H9 (cell line): ENCODE measurements at regions not wholly inside any gene's neighbourhood (a gene's known extent, or its start where the extent isn't known, plus 50 kb on each side); places are given as distances from the start of the nearest gene placed in this dataset.

Experiments used
- DNase-seq: peaks from one replicate; pipeline ENCODE4 v3.0.0-alpha.2; 2017
- H2AFZ ChIP-seq: one replicate; pipeline ENCODE4 v1.6.1; 2013; ENCODE audit warnings: mild to moderate bottlenecking, low read length, control low read depth, moderate library complexity
- H2AK5ac ChIP-seq: 2 replicates; pipeline ENCODE4 v1.6.1; 2013; ENCODE audit warnings: low read length, control low read depth, mixed read lengths; ENCODE audit not compliant: insufficient read length
- H2BK120ac ChIP-seq: one replicate; pipeline ENCODE4 v1.6.1; 2013; ENCODE audit warnings: low read depth, mild to moderate bottlenecking, low read length, control low read depth, inconsistent platforms; ENCODE audit not compliant: poor library complexity, severe bottlenecking
- H2BK12ac ChIP-seq: 2 replicates; pipeline ENCODE4 v1.6.1; 2013; ENCODE audit warnings: low read length, control low read depth, mixed read lengths, low read depth; ENCODE audit not compliant: insufficient read length
- H2BK15ac ChIP-seq: 2 replicates; pipeline ENCODE4 v1.6.1; 2013; ENCODE audit warnings: low read depth, low read length, control low read depth
- H2BK20ac ChIP-seq: one replicate; pipeline ENCODE4 v1.6.1; 2013; ENCODE audit warnings: low read depth, mild to moderate bottlenecking, low read length, control low read depth, inconsistent platforms; ENCODE audit not compliant: poor library complexity, severe bottlenecking
- H2BK5ac ChIP-seq: 2 replicates; pipeline ENCODE4 v1.6.1; 2013; ENCODE audit warnings: low read length, control low read depth, mixed read lengths; ENCODE audit not compliant: insufficient read length
- H3K14ac ChIP-seq: 2 replicates; pipeline ENCODE4 v1.6.1; 2013; ENCODE audit warnings: low read length, control low read depth; ENCODE audit not compliant: insufficient read depth
- H3K18ac ChIP-seq: 2 replicates; pipeline ENCODE4 v1.6.1; 2013; ENCODE audit warnings: low read depth, mild to moderate bottlenecking, mixed read lengths, low read length, control low read depth; ENCODE audit not compliant: insufficient read length
- H3K23ac ChIP-seq: 2 replicates; pipeline ENCODE4 v1.6.1; 2013; ENCODE audit warnings: low read length, control low read depth, mixed read lengths, low read depth; ENCODE audit not compliant: insufficient read length
- H3K23me2 ChIP-seq: 2 replicates; pipeline ENCODE4 v1.6.1; 2013; ENCODE audit warnings: low read depth, mild to moderate bottlenecking, mixed read lengths, low read length, control low read depth; ENCODE audit not compliant: insufficient read length, poor library complexity, severe bottlenecking
- H3K27ac ChIP-seq: 2 replicates; pipeline ENCODE4 v1.5.1; 2013; ENCODE audit warnings: low read length, control low read depth, mixed read lengths, low read depth; ENCODE audit not compliant: insufficient read length
- H3K27me3 ChIP-seq: 2 replicates; pipeline ENCODE4 v1.6.1; 2013; ENCODE audit warnings: low read length, control low read depth, inconsistent platforms; ENCODE audit not compliant: insufficient read depth
- H3K4ac ChIP-seq: 2 replicates; pipeline ENCODE4 v1.6.1; 2013; ENCODE audit warnings: low read depth, mild to moderate bottlenecking, control low read depth, inconsistent platforms, low read length, moderate library complexity
- H3K4me1 ChIP-seq: 2 replicates; pipeline ENCODE4 v1.6.1; 2013; ENCODE audit warnings: low read length, control low read depth, inconsistent platforms; ENCODE audit not compliant: insufficient read depth
- H3K4me2 ChIP-seq: 2 replicates; pipeline ENCODE4 v1.6.1; 2013; ENCODE audit warnings: low read length, control low read depth, mixed read lengths; ENCODE audit not compliant: insufficient read length, insufficient read depth
- H3K56ac ChIP-seq: 2 replicates; pipeline ENCODE4 v1.6.1; 2013; ENCODE audit warnings: low read depth, mild to moderate bottlenecking, mixed read lengths, low read length, control low read depth; ENCODE audit not compliant: insufficient read length
- H3K79me1 ChIP-seq: 2 replicates; pipeline ENCODE4 v1.6.1; 2013; ENCODE audit warnings: low read depth, mild to moderate bottlenecking, moderate library complexity, low read length, control low read depth, inconsistent platforms; ENCODE audit not compliant: insufficient read depth, poor library complexity, severe bottlenecking
- H3K79me2 ChIP-seq: 2 replicates; pipeline ENCODE4 v1.6.1; 2013; ENCODE audit warnings: low read length, control low read depth, inconsistent platforms; ENCODE audit not compliant: insufficient read depth
- H3K9ac ChIP-seq: 2 replicates; pipeline ENCODE4 v1.6.1; 2013; ENCODE audit warnings: low read length, control low read depth, mixed read lengths; ENCODE audit not compliant: insufficient read length; ENCODE audit errors: extremely low read depth
- H3K9me3 ChIP-seq: one replicate; pipeline ENCODE4 v1.6.1; 2013; ENCODE audit warnings: low read depth, low read length, inconsistent platforms; ENCODE audit not compliant: control insufficient read depth
- H3T11ph ChIP-seq: one replicate; pipeline ENCODE4 v1.6.1; 2013; ENCODE audit warnings: mild to moderate bottlenecking, low read length, control low read depth, inconsistent platforms
- H4K20me1 ChIP-seq: one replicate; pipeline ENCODE4 v1.6.1; 2013; ENCODE audit not compliant: control insufficient read depth, insufficient read length, insufficient read depth
- H4K5ac ChIP-seq: 2 replicates; pipeline ENCODE4 v1.6.1; 2013; ENCODE audit warnings: low read depth, mild to moderate bottlenecking, mixed read lengths, low read length, control low read depth; ENCODE audit not compliant: insufficient read length
- H4K8ac ChIP-seq: replicated peaks from 2 replicates; pipeline ENCODE4 v1.6.1; 2013; ENCODE audit warnings: low read length, control low read depth, mixed read lengths, low read depth; ENCODE audit not compliant: insufficient read length
- H4K91ac ChIP-seq: 2 replicates; pipeline ENCODE4 v1.6.1; 2013; ENCODE audit warnings: low read depth, mild to moderate bottlenecking, moderate library complexity, mixed read lengths, low read length, control low read depth; ENCODE audit not compliant: insufficient read length
- H3K27ac Mint-ChIP-seq, 3 experiments: 2 replicates in 2 of 3; 3 replicates in 1 of 3; pipeline ENCODE4 v1.8.0; 2020 to 2021; ENCODE audit warnings: mixed read lengths in 3 of 3, mild to moderate bottlenecking in 1 of 3, moderate library complexity in 1 of 3
- H3K27me3 Mint-ChIP-seq: 2 replicates; pipeline ENCODE4 v1.8.0; 2021; ENCODE audit warnings: low read depth, mild to moderate bottlenecking, moderate library complexity, mixed read lengths
- H3K36me3 Mint-ChIP-seq, 3 experiments: 2 replicates in 2 of 3; 3 replicates in 1 of 3; pipeline ENCODE4 v1.8.0; 2020 to 2021; ENCODE audit warnings: low read depth in 3 of 3, mixed read lengths in 3 of 3; ENCODE audit not compliant: insufficient read depth in 1 of 3
- H3K4me1 Mint-ChIP-seq, 2 experiments: 2 replicates each; pipeline ENCODE4 v1.8.0; 2020; ENCODE audit warnings: mixed read lengths in 2 of 2
- H3K4me3 Mint-ChIP-seq, 2 experiments: 2 replicates in 1 of 2; 3 replicates in 1 of 2; pipeline ENCODE4 v1.8.0; 2020 to 2021; ENCODE audit warnings: mild to moderate bottlenecking in 2 of 2, mixed read lengths in 2 of 2, moderate library complexity in 1 of 2
- H3K9me3 Mint-ChIP-seq, 2 experiments: 2 replicates in 1 of 2; 3 replicates in 1 of 2; pipeline ENCODE4 v1.8.0; 2020; ENCODE audit warnings: mild to moderate bottlenecking in 2 of 2, mixed read lengths in 2 of 2, moderate library complexity in 1 of 2
- CTCF ChIP-seq: fragments of 200-600 bp; sonication (generic); conservative IDR thresholded peaks from 3 replicates; pipeline ENCODE4 v1.8.0; 2021; ENCODE audit warnings: antibody characterized with exemption, mild to moderate bottlenecking
- WGBS: extraction: QIAGEN DNeasy Blood & Tissue Kit; methylation state at CpG from one replicate; pipeline ENCODE4 v1.1.7; 2013; ENCODE audit warnings: missing lambda C conversion rate, low lambda C conversion rate, mixed read lengths; ENCODE audit not compliant: insufficient read length; ENCODE audit errors: extremely low coverage; 5-methylcytosine and 5-hydroxymethylcytosine counted together

GRCh38 chr22:44439356-44440223, 58.4 kb downstream of the RTL6 start:
- Histone ChIP-seq H2BK20ac (no peak overlapping the region), H4K5ac (no peak overlapping the region), H3K23ac (no peak overlapping the region), H4K8ac (no peak overlapping the region), H3K18ac (no peak overlapping the region), H4K91ac (no peak overlapping the region), H2BK5ac (no peak overlapping the region), H3K79me1 (no peaks in the 10 kb centered on the region), H2AFZ (no peak overlapping the region), H3K27me3 (no peaks in the 10 kb centered on the region), H3K4ac (no peak overlapping the region), H3K4me1 (no peaks in the 10 kb centered on the region), H3K14ac (no peak overlapping the region), H3K56ac (no peak overlapping the region), H3T11ph (no peak overlapping the region), H3K79me2 (no peaks in the 10 kb centered on the region), H3K23me2 (no peaks in the 10 kb centered on the region), H3K4me2 (no peak overlapping the region), H2BK15ac (no peak overlapping the region), H2BK12ac (no peak overlapping the region), H2BK120ac (no peak overlapping the region), H4K20me1 (no peaks in the 10 kb centered on the region), H2AK5ac (no peak overlapping the region), H3K9ac (no peak overlapping the region), H3K9me3 (no peaks in the 10 kb centered on the region), H3K27ac (no peak overlapping the region)
- no CpG with 5 or more reads among the region's 21 CpGs for WGBS
- TF ChIP-seq CTCF: no peak
- H3K9me3 Mint-ChIP-seq: no peaks in the 10 kb centered on the region
- no peak overlapping the region for H3K4me3 Mint-ChIP-seq
- peaks cover 5 to 18% of the 10 kb centered on the region in 2 experiments for H3K4me1 Mint-ChIP-seq
- H3K27me3 Mint-ChIP-seq: peaks cover 10% of the 10 kb centered on the region
- no peak for DNase-seq
- H3K27ac Mint-ChIP-seq: peak overlapping the region in 1 of 3 experiments; percentile 34; a peak in 1 of 7 replicates
- H3K36me3 Mint-ChIP-seq: no peaks in the 10 kb centered on the region
